ENCODE measurements at regions not wholly inside any gene's neighbourhood (a gene's known extent, or its start where the extent isn't known, plus 50 kb on each side); places are given as distances from the start of the nearest gene placed in this dataset.

- no peak for TF ChIP-seq CTCF (IDR thresholded peaks at IDR 0.05)
- no peak for ATAC-seq (ENCODE audit: low FRiP score)
- DNase-seq (ENCODE audit: low spot score) = no peak
Observed at GRCh38 chr22:49086181-49086580, 741.5 kb downstream of the BRD1 start.

GRCh38 chr22:49084206-49084605 is 743.5 kb downstream of the BRD1 start:
- no peak for DNase-seq (ENCODE audit: low spot score)
- no peak for TF ChIP-seq CTCF (IDR thresholded peaks at IDR 0.05)
- ATAC-seq (ENCODE audit: low FRiP score) = no peak

GRCh38 chr22:49083607-49084006 is 744.1 kb downstream of the BRD1 start:
- ATAC-seq (ENCODE audit: low FRiP score) (no peak), DNase-seq (ENCODE audit: low spot score) (no peak)
- no peak for TF ChIP-seq CTCF (IDR thresholded peaks at IDR 0.05)

DNA sequence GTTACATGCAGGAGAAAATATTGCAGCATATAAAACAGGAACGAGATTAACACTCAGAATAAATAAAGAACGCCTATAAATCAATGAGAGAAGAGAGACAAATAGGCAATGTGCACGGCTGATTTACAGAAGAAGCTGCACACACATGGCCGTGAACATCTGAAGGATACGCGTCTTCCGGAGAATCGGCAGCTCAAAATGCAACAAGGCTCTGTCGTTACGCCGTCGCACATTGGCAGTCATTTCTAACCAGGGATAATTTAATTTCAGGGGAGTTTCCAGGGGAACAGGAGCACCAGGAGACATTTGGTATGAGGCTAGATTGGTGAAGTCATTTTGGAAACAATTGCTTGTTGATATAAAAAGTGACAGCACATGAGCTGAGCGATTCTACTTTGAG is 745.2 kb downstream of the BRD1 start:
- ATAC-seq (ENCODE audit: low FRiP score) = no peak
- TF ChIP-seq CTCF (IDR thresholded peaks at IDR 0.05) = no peak
- no peak for DNase-seq (ENCODE audit: low spot score)

DNA sequence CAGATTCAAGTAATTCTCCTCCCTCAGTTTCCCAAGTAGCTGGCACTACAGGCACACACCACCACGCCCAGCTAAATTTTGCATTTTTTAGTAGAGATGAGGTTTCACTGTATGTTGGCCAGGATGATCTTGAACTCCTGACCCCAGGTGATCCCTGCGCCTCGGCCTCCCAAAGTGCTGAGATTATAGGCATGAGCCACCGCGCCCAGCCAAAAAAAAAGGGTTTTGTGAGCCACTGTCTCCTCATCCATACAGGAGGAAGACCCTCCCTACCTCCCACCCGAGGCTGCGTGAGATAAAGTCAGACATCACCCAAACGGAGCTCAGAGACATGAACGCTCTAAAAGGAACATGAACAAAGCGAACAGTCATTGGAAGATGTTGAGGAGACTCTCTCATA is 745.7 kb downstream of the BRD1 start:
- DNase-seq (ENCODE audit: low spot score) = no peak
- no peak for TF ChIP-seq CTCF (IDR thresholded peaks at IDR 0.05)
- no peak for ATAC-seq (ENCODE audit: low FRiP score)

DNA sequence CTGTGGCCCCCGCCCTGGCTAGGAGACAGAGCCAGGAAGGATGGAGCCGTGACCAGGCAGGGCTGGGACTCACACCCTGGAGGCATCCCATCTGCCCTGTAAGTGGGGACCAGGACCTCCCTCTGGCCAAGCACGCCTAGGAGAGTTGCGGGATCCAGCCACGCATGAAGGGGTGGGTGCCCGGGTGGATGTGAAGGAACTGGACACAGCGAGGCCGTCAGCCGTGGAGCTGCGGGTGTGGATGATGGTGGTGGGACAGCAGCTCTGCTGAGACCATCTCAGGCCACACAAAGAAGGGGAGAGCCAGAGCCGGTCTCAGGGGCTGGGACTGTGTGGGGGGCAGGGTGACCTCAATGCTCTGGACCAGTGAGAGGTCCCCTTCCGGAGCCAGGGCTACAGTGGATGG is 746.4 kb downstream of the BRD1 start:
- ATAC-seq (ENCODE audit: low FRiP score) (no peak), DNase-seq (ENCODE audit: low spot score) (no peak)
- no peak for TF ChIP-seq CTCF (IDR thresholded peaks at IDR 0.05)

DNA sequence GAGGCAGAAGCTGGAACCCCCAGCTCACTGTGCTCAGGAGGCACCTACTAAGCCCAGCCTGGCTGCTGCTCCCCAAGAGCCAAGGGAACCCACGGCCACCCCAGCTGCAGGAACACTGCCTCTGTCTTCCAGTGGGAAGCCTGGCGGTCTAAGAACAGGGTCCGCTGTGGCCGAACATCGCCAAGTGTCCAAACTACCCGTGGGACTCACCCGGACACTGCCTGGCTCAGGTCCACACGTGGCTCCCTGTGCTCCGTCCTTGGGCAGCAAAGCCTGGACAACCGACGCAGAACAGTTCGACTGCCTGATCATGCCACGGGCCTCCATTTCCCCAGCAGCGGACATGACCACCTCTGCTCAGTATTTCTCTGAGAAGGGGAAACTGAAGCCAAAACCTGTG is 747.0 kb downstream of the BRD1 start:
- no peak for DNase-seq (ENCODE audit: low spot score)
- no peak for TF ChIP-seq CTCF (IDR thresholded peaks at IDR 0.05)

More for the DNA sequence above, 747.0 kb downstream of the BRD1 start:
- no peak for ATAC-seq (ENCODE audit: low FRiP score)

Measured in omental fat pad (tissue), 3 donors.